Stimulated activated CD8-positive, alpha-beta memory T cell treated with anti-CD3 and anti-CD28 coated beads, Interleukin-2, amount 100 ng/mL, for 48 hours (primary cell): ENCODE measurements at regions not wholly inside any gene's neighbourhood (a gene's known extent, or its start where the extent isn't known, plus 50 kb on each side); places are given as distances from the start of the nearest gene placed in this dataset.

Experiments used
- DNase-seq, 2 donors: peaks; one replicate each; pipeline ENCODE4 v3.0.0-alpha.2; 2020; ENCODE audit warnings: low read depth in 2 of 2

DNA sequence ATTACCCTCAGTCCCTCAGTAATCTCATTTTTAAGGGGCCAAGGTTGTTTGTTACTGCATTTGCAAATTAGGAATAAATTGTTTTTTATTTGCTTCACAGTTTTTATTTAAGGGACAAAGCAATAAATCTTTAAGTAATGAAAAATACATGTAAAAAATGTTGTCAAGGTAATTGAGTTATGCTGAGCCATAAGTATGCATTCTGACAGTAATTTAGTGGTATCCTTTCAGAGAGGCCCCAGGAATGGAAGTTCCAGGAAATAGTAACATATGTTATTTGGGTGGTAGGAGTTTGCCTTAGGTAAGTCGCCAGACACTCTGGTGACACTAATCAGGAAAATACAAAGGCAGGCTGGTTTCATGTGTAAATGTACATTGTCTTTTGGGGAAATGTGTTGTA, 1787.9 kb upstream of the WWC1 start:
- no peak for DNase-seq

DNA sequence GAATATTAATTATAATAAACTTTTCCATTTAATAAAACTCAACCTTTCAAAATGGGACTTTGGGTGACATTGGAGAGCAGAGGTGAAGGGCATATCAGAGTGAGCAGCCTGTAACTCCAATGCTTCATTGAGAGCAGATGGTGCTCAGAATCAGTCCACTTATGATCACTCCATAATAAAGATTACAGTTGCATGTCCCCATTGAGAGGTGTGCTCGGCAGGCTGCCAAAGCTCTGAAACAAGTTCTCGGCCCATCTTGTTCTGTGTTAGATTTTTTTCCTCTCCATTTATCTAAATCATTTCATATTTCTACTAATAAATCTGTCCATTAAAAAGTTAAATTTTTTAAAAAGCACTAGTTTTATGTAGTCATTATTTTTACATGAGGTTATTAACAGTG, 1786.4 kb upstream of the WWC1 start:
- no peak for DNase-seq

DNA sequence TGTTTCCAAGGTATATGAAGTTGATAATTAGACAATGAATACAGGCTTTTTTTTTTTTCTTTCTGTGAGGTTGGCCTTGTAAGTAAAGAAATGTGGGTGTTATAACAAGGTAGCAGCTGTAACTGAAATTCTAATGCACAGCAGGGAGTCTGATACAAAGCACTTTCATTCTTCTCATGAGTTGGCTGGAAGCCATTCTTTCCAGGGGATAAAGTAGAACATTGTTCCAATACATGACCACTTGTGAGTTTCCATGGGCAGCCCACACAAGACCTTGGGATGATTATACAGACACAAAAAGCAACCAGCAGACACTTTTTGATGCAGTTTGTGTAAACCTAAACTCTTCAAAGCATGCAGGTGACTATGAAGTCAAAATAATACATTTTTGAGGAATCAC, 1785.9 kb upstream of the WWC1 start:
- no peak for DNase-seq

DNA sequence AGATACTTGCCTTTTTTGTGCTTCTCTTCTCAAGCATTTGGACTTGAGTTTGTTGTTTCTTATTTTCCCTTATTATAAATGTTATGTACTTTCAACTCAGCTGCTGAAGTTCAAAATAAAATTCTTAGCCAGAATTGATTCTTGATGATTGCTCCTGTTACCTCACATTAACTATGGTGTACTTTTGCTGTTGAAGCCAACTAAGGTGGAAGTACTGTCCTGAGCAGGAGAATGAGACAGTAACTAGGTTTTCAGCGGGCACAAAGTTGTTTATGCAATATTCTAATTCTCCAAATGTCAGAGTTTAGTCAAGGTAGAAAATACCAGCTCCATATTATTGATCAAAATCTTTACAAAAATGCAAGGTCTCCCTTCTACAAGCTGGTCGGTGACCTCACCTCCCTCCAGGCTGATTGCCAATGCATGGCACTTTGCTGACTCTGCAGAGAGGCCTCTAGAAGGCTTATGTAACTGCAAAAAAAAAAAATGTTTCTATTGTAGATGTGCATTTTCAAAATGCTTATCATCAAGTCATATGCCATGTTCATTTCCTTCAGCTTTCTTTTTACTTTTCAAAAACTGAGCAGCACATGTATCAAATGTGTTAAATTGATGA, 1783.5 kb upstream of the WWC1 start:
- no peak for DNase-seq

DNA sequence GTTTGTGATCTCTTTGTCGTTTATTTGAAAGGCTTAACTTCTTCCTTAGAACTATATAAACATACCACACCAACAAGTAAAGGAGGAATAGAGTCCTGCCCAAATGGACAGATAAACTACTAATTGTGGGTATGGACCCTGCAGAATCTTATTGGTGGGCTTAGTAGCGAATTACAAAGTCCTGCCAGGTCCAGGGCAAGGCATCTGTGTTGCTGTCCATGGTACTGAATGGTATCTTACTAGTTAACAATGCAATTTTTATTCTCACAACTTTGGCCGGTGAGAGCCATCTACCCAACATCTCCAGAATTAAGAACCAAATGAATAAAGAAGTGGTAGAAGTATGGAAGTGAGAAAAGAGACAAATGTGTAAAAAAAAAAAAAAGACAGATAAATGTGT, 1782.4 kb upstream of the WWC1 start:
- no peak for DNase-seq

DNA sequence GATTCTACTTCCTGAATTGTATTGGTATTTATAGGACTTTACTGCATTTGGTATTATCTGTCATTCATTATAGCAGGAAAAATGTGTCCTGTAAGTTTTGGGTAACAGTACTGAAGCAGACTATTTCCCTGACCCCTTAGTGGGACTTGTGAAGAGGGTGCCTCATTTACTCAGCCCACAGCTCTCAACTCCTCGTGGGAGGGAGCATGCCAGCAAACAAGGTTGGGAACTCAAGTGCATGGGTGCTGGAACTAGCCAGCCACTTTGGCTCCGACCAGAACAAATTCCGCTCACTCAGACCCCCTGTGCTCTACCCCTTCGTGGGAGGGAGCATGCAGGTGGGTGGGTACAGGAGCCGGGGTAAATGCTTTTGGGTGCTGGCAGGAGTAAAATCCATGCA, 1773.5 kb upstream of the WWC1 start:
- no peak for DNase-seq

DNA sequence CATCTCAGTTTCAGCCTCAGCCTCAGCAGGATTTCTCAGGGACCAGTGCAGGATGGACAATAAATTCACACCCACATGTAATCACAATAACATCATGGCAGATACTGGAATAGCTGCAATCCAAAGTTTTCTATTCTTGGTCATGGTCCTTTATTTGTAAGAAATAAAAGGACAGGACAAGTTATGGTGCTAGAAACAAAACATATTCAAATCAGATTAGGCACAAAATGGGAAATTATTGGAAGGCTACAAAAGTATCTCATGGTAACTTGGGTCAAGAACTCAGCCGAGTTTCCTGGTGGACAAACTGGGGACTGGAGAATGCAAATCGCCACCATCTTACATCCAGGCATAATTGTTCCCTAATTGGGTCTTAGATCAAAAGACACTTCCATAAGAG, 1768.2 kb upstream of the WWC1 start:
- DNase-seq, result no peak

DNA sequence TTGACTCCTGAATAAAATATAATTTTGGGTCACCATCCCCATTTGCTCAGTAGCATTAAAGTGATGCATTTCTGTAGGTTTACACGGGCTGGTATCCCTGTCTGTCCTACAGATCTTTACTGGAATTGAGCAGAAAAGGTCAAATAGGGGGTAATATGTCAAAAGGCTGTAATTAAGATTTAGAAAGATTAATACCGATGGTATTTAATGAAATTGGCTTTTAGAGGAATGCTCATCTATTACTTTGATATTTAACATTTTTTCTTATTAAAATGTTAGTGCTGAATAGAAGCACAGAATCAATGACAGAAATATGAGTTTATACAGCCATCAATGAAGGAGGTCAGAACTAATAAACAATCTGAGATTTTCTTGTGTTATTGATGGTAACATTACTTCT, 1762.2 kb upstream of the WWC1 start:
- DNase-seq, result no peak

DNA sequence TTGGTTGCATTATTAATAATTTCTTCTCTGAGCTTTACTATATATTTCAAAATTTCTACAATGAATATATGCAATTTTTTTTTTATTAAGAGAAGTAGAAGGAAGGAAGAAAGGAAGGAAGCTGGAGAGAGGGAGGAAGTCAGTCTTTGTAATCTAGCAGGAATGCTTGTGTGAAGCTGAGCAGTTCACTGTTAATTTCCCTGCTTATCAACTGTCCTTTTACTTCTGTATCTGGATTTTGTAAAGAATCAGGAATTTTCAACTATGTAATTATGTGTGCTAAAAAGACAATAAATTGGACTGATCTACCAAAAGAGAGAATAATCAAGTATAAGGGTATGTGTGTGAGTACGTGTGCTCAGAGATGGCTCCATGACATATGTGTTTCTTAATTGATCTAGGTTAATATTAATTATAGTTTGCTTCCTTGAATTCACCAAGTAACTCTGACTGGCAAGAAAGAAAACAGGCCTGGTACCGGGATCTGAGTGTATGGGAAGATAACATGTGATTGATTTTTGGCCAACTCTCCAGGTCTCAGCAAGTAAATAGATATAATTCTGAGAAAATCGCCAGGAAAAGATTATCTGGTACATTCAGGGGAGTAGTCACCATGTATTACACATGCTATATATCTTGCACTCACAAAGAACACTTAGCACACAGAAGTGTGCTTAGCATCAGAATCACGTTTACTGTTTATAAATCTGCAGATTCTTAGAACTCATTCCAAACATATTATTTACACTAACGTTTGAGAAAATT, 1758.8 kb upstream of the WWC1 start:
- no peak for DNase-seq

DNA sequence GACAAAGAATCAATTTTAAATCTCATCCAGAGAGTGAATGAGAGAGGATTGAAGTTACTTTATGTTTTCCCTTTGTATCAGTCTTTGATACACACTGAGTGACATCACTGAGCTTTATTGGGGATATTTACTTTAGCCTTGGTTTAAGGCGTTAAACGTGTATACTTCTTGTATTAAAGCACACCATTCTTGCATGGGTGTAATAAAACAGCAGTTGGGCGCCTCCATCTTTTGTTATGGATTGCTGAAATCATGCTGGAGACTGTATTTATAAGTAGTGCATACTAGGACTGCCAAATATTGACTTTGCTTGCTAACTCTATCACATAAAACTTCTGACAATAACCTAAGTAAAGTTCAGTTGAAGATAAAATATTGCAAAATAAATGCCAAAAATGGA, 1755.8 kb upstream of the WWC1 start:
- DNase-seq, result no peak

DNA sequence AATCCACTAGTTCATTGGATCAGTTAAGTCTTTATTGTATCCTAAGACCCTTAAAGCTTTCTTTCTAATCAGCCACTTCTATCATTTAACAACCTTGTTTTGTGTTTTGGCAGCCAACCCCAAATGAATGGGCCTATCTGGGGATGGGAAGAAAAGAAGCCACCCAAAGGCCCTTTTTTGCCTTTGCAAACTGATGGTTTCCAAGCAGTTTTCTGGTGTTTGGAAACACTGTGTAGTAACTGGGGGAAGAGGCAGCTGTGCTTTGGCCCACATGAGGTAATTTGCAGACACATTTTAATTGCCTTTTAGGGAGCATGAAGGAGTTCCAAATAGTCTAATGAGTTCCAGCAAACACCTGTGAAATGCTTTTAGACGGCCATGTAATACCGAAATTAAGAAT, 1751.3 kb upstream of the WWC1 start:
- DNase-seq, result no peak

DNA sequence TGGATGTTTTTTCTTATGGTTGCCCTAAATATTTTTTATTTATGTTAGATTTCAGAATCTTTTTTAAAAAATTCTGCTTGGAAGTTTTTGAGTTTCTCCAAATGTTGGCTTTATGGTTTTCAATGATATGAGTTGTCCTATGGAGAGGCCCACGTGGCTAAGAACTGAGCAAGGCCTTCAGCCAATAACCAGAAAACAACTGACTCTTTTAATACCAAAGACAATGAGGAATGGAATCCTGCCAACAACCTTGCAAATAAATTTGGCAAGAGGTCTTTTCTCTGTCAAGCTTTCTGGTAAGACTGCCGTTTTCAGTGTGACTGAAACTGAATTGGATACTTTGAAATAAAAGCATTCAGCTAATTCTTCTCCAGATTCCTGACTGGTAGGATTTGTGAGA, 1740.1 kb upstream of the WWC1 start:
- DNase-seq, result no peak

DNA sequence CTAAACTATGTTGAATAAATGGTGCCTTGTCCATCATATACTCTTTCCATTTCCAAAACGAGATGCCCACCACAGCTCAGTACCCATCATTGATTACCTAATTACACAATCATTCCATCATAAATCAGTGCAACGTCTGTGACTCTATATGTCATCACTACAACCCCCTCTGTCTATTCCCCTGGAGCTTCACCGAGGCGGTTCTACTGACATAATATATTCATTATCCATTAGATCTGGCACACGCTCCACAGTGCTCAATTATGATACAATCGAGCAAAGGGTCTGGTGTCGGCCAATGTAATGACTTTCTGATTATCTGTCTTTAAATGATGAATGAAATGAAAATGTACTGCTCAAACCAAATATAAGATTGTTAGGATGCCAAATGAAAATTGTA, 1737.7 kb upstream of the WWC1 start:
- DNase-seq, result no peak

DNA sequence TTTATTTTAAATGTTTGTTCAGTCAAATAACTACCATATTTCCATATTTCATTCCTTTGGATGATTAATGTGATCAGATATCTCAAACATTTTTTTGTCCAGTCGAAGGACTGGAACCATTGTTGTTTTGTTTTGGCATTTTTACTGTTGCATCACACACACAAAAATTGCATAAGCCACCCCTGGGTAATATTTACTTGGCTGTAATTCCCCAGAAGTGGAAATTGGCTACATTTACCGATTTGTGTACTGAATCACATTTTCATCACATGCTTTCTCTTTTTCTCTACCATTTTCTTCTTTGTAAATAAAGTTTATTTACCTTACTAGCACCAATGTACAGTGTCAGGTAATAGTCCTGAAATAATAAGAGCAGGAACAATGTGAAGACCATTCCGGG, 1729.7 kb upstream of the WWC1 start:
- DNase-seq, result no peak

DNA sequence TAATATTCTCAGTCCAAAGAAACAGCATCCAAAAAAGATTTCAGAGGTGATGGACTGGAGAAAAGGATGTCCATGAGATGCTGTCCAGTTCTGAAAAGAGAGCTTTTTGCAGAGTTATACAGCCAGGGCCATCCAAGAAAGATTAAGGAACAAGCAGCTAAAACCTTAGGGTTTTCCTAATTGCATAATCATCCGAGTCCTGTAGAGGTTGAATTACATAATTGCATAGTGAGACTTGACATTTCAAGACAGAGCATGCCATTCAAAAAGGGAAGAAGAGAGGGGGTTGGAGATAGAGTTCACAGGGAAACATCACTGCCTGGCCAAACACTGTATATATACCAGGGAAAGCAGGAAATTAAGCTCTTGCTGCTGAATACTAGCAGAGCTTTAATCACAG, 1729.2 kb upstream of the WWC1 start:
- no peak for DNase-seq

DNA sequence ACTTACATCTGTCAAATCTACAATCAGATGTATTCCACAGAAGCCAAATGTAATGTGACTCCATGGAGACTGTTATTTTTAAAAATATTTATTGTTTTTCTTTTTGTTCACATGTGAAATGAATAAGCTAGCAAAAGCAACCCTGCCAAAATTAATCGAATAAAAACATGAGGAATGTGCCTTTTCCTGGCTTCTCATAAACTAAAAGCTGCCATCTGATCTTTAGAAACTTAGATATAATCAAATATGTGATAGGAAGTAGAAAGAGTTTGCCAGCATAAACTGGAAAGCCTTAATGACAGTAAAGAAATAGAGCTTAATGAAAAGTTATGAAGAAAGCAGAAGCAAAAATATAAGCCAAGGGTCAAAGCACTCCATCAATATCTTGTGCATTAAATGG, 1724.7 kb upstream of the WWC1 start:
- DNase-seq, result no peak

DNA sequence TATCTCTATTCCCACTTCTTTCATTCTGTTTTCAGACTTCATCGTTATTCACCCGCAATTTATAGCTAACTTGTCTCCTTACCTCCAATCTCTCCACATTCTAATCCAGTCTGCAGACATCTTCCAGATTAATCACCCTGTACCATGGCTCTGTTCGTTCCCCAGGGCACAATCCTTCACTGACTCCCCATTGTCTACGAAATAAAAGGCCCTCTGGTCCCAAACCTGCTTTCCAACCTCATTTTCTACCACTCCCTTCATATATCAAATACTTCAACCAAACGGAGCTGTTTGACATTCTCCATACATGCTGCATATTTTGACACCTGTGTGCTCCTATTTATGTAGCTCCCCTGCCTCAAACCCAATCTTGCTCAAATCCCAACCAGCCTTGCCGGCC, 1720.6 kb upstream of the WWC1 start:
- DNase-seq, result no peak

DNA sequence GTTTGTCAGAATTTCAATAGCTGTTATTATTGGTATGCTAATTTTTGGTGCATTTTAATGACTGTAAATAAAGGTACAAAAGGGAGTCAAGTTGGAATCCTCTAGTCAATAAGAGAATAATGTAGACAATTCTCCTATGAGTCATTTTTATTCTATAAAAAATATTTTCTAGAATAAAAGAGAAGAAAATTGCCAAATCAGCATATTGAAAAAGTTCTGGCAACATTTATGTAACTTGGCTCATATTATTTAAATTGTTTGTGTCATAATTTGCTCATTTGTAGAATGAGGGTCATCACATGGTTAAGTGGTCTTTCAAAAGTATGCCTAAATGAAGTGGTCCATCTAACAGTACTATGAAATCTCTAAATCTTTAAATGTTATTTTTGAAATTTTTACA, 1719.8 kb upstream of the WWC1 start:
- no peak for DNase-seq

DNA sequence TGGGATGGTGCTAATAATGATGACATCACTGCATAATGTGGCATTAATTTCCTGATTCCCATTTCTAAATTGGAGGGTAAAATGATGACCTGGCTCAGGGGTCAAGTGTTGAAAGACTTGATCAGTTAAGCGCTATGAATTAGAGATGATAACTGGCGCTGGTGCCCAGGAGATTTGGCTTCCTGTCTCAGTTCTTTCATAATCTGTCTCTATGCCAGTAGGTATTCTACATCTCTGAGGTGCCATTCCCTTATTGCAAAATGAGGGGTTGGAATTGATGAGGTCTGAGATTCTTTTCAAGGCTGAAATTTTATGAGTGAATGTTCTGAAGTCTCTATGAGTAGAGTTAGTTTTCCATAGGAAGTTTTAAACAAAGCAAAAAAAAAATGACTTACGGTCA, 1715.1 kb upstream of the WWC1 start:
- no peak for DNase-seq

DNA sequence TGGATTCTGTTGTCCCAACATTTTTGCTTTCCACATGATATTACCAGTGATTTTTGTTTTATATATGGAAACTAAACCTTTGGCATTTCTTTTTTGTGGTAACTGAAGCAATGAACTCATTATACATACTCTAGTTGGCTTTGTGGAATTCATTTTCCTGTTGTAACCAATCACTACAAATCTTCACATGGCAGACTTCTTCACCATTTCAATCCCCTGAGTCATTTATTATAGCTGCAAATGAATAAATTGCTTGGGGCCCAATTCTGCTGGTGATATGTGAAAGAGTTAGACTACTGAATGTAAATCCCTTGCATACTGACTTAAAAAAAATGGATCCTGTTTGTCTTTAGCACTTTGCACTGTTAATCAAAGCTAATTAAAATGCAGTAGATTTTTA, 1709.6 kb upstream of the WWC1 start:
- no peak for DNase-seq

DNA sequence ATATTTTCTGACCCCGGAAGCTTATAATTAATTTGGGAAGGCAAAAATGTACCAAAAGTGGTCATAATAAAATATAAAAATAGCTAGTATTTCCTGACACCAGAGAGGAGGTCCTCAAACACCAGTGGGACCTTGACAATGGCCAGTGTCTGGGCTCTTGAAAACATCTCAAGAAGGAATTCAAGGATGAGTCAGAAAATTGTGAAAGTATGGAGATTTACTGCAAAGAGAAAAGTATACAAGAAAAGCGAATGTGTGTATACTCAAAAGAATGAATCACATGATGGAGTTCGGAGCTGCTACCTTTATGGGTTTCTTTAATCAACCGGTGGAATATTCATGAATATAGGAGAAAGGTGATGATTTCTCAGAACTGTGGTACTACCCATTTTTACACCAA, 1709.0 kb upstream of the WWC1 start:
- DNase-seq, result no peak

DNA sequence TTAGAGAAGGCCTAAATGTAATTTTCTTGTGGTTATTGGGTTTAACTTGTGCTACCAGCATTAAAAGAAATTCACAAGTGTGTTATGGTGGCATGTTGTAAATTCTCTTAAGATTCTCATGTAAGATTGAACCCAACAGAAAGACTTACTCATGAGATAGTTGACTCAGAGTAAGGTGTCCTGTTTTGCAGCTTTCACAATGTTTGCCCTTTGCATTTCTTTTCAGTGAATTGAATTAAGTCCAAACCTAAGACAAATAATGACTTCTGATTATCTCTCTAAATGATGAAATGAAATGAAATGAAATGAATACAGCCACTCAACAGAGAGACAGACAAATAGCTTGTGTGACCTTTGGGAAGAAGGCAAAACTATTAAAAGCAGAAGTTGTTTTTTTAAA, 1696.9 kb upstream of the WWC1 start:
- DNase-seq, result no peak

DNA sequence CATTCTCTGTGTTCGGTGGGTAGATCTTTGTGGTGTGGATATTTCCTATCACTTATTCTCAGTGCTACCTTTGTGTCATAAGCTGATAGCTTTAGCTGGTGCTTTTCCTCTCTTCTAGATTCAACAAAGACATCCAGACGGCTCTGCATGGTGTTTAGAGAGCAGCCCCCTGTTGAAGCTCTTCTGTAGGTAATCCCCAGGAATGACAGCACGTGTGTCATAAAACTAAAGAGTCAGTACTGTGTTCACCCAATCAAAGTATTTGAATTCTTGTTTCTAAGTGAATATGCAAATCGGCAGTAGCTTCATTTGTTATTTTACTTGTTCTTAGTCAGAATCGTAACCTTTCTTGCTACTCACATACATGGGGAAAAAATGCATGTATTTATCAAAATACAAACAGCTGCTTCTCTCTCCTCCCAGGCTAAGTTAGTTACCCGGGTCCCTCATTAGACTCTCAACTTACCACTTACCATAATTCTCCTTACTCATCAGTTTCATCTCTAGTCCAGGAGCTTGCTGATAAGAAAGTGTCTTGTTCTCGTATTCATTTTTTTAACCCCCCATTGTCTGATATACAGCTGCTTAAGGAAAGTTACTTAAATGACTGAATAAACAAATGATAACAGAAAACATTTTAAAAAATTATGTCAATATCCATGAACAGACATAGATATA, 1696.0 kb upstream of the WWC1 start:
- no peak for DNase-seq
